ENCODE measurements at regions not wholly inside any gene's neighbourhood (a gene's known extent, or its start where the extent isn't known, plus 50 kb on each side); places are given as distances from the start of the nearest gene placed in this dataset. TPM values are rescaled to one million over a fixed set of nuclear protein-coding genes. Genes with fewer than 3 reads are reported as not detected.

Small RNA genes in the stretch of these regions (small RNA-seq; reads per million reads assigned to genes)
- not detected for gene AC023232.1
